Testis (tissue), 2 donors: ENCODE measurements at regions not wholly inside any gene's neighbourhood (a gene's known extent, or its start where the extent isn't known, plus 50 kb on each side); places are given as distances from the start of the nearest gene placed in this dataset.

ENCODE experiments used
- POLR2A ChIP-seq: fragments of 450-650 bp; IDR thresholded peaks from one replicate; pipeline ENCODE4 v1.6.1; 2017; ENCODE audit warnings: antibody characterized with exemption, mild to moderate bottlenecking, moderate library complexity
- TF ChIP-seq, protein P1 (sequence below), 3 experiments: fragments of 450-650 bp in 2 of 3; fragments of 200-600 bp in 1 of 3; sonication (generic) in 1 of 3; IDR thresholded peaks; one replicate each; pipeline ENCODE4 v1.5.1; 2016 to 2019; ENCODE audit warnings: antibody characterized with exemption in 3 of 3, mild to moderate bottlenecking in 2 of 3, moderate library complexity in 1 of 3

DNA sequence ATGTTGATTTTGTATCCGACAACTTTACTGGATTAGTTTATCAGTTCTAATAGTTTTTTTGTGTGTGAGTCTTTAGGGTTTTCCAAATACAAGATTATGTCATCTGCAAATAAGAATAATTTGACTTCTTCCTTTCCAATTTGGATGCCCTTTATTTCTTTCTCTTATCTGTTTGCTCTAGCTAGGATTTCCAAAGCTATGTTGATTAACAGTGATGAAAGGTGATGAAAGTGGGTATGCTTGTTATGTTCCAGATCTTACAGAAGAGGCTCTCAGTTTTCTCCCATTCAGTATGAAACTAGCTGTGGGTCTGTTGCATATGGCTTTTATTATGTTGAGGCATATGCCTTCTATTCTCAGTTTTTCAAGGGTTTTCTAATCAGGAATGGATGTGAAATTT, 56.4 kb upstream of the CHRNB4 start:
- TF ChIP-seq, protein P1, sequence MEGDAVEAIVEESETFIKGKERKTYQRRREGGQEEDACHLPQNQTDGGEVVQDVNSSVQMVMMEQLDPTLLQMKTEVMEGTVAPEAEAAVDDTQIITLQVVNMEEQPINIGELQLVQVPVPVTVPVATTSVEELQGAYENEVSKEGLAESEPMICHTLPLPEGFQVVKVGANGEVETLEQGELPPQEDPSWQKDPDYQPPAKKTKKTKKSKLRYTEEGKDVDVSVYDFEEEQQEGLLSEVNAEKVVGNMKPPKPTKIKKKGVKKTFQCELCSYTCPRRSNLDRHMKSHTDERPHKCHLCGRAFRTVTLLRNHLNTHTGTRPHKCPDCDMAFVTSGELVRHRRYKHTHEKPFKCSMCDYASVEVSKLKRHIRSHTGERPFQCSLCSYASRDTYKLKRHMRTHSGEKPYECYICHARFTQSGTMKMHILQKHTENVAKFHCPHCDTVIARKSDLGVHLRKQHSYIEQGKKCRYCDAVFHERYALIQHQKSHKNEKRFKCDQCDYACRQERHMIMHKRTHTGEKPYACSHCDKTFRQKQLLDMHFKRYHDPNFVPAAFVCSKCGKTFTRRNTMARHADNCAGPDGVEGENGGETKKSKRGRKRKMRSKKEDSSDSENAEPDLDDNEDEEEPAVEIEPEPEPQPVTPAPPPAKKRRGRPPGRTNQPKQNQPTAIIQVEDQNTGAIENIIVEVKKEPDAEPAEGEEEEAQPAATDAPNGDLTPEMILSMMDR (IDR thresholded peaks at IDR 0.05): no peak
- no peak for TF ChIP-seq POLR2A
